ENCODE measurements at regions not wholly inside any gene's neighbourhood (a gene's known extent, or its start where the extent isn't known, plus 50 kb on each side); places are given as distances from the start of the nearest gene placed in this dataset.

- Histone ChIP-seq H2AFZ (ENCODE audit: low read length) (no peak overlapping the region), H3K23ac (ENCODE audit: insufficient read length, low read depth, low read length) (no peak overlapping the region), H2AK5ac (ENCODE audit: insufficient read length, low read length) (no peak overlapping the region), H3K4ac (ENCODE audit: low read depth, low read length) (no peak overlapping the region), H3K4me2 (ENCODE audit: insufficient read depth, insufficient read length, low read length) (no peak overlapping the region), H3K4me1 (ENCODE audit: insufficient read depth, low read length) (peaks cover 6% of the 10 kb centered on the region; the same call in 1 of the 2 replicates), H3K27ac (ENCODE audit: insufficient read length, low read depth, low read length) (no peak overlapping the region), H3K9ac (ENCODE audit: extremely low read depth, insufficient read length, low read length) (no peak overlapping the region), H2BK20ac (ENCODE audit: low read depth, low read length, poor library complexity, severe bottlenecking) (no peak overlapping the region), H3K79me1 (ENCODE audit: insufficient read depth, low read depth, low read length, poor library complexity, severe bottlenecking) (no peaks in the 10 kb centered on the region), H3K23me2 (ENCODE audit: insufficient read length, low read depth, low read length, poor library complexity, severe bottlenecking) (no peaks in the 10 kb centered on the region), H2BK15ac (ENCODE audit: low read depth, low read length) (no peak overlapping the region), H3K9me3 (ENCODE audit: control insufficient read depth, low read depth, low read length) (no peaks in the 10 kb centered on the region), H3K14ac (ENCODE audit: insufficient read depth, low read length) (no peak overlapping the region), H4K20me1 (ENCODE audit: control insufficient read depth, insufficient read depth, insufficient read length) (no peaks in the 10 kb centered on the region), H4K91ac (ENCODE audit: insufficient read length, low read depth, low read length) (no peak overlapping the region), H2BK5ac (ENCODE audit: insufficient read length, low read length) (no peak overlapping the region), H2BK120ac (ENCODE audit: low read depth, low read length, poor library complexity, severe bottlenecking) (no peak overlapping the region), H3K56ac (ENCODE audit: insufficient read length, low read depth, low read length) (no peak overlapping the region), H4K5ac (ENCODE audit: insufficient read length, low read depth, low read length) (no peak overlapping the region), H3K27me3 (ENCODE audit: insufficient read depth, low read length) (no peaks in the 10 kb centered on the region), H4K8ac (replicated peaks; ENCODE audit: insufficient read length, low read depth, low read length) (no peak overlapping the region), H3K18ac (ENCODE audit: insufficient read length, low read depth, low read length) (no peak overlapping the region), H3T11ph (ENCODE audit: low read length) (no peak overlapping the region), H2BK12ac (ENCODE audit: insufficient read length, low read depth, low read length) (no peak overlapping the region), H3K79me2 (ENCODE audit: insufficient read depth, low read length) (no peaks in the 10 kb centered on the region)
- Mint-ChIP-seq H3K36me3 (ENCODE audit: insufficient read depth in 1 of 3, low read depth in 3 of 3) (peaks cover 16 to 34% (median 20%) of the 10 kb centered on the region in 3 experiments), H3K9me3 (peaks cover 18% of the 10 kb centered on the region in 2 experiments), H3K4me3 (no peak overlapping the region), H3K27ac (no peak overlapping the region; a peak in 1 of 7 replicates), H3K27me3 (ENCODE audit: low read depth) (no peaks in the 10 kb centered on the region), H3K4me1 (peaks cover 50 to 51% of the 10 kb centered on the region in 2 experiments)
- no peak for TF ChIP-seq CTCF (conservative IDR thresholded peaks at IDR 0.05)
- no peak for DNase-seq
- WGBS (ENCODE audit: extremely low coverage, insufficient read length, low lambda C conversion rate), result no CpG with 5 or more reads among the region's 5 CpGs
Observed at GRCh38 chr13:50378509-50379044, 363.3 kb downstream of the KCNRG start.

Measured in H9 (cell line).